ENCODE measurements at regions not wholly inside any gene's neighbourhood (a gene's known extent, or its start where the extent isn't known, plus 50 kb on each side); places are given as distances from the start of the nearest gene placed in this dataset.
"Not testable (repeated sequence)": the region's sequence is repeated elsewhere in the genome, so short reads cannot be mapped to it uniquely, and the experiment has no call there.

GRCh38 chr9:34767087-34767486 lies 57.2 kb upstream of the CCL21 start:
- TF ChIP-seq POLR2AphosphoS5 (IDR thresholded peaks at IDR 0.05); CTCF (IDR thresholded peaks at IDR 0.05); POLR2A (IDR thresholded peaks at IDR 0.05; ENCODE audit: low read depth): not testable (repeated sequence)

Data from esophagus muscularis mucosa (tissue), 3 donors.